Tibial artery (tissue), 4 donors: ENCODE measurements at regions not wholly inside any gene's neighbourhood (a gene's known extent, or its start where the extent isn't known, plus 50 kb on each side); places are given as distances from the start of the nearest gene placed in this dataset.

Experiments
- DNase-seq, 2 donors: peaks; one replicate each; pipeline ENCODE4 v3.0.0-alpha.2; 2019
- H3K27ac ChIP-seq, 2 donors: fragments of 200-600 bp; sonication (generic) in 1 of 2; 1 replicate in 1 of 2; 2 replicates in 1 of 2; pipeline ENCODE4 v1.5.1; 2018 to 2019; ENCODE audit warnings: mild to moderate bottlenecking in 1 of 2
- H3K27me3 ChIP-seq, 2 donors: fragments of 200-600 bp; sonication (generic) in 1 of 2; one replicate each; pipeline versions ENCODE4 v1.5.1 to v1.6.0; 2016 to 2019
- H3K36me3 ChIP-seq, 3 donors: fragments of 200-600 bp; sonication (generic) in 2 of 3; one replicate each; pipeline ENCODE4 v1.5.1; 2016 to 2019; ENCODE audit warnings: mild to moderate bottlenecking in 2 of 3
- H3K4me1 ChIP-seq, 4 donors: fragments of 200-600 bp; sonication (generic) in 2 of 4; 1 replicate in 3 of 4; 2 replicates in 1 of 4; pipeline ENCODE4 v1.5.1; 2016 to 2019
- H3K4me3 ChIP-seq, 2 donors: fragments of 200-600 bp; sonication (generic) in 1 of 2; 1 replicate in 1 of 2; 2 replicates in 1 of 2; pipeline ENCODE4 v1.5.1; 2018 to 2019; ENCODE audit warnings: mild to moderate bottlenecking in 2 of 2
- H3K9me3 ChIP-seq, 3 donors: fragments of 200-600 bp; sonication (generic) in 1 of 3; one replicate each; pipeline ENCODE4 v1.5.1; 2016 to 2019
- CTCF ChIP-seq, 2 experiments: fragments of 200-600 bp in 1 of 2; fragments of 450-650 bp in 1 of 2; IDR thresholded peaks; one replicate each; pipeline ENCODE4 v1.5.1; 2017 to 2019; ENCODE audit warnings: antibody characterized with exemption in 2 of 2, mild to moderate bottlenecking in 1 of 2, moderate library complexity in 1 of 2
- intact Hi-C: fragments of 100-400 bp; cut with DNase I; formaldehyde crosslinking; loops from one replicate; pipeline ENCODE4 v1.15.0; 2023; ENCODE audit warnings: low total_unique reads

GRCh38 chr12:107446476-107446875 is 239.1 kb upstream of the PWP1 start:
- Histone ChIP-seq H3K4me3 (no peak overlapping the region), H3K27me3 (no peaks in the 10 kb centered on the region), H3K4me1 (no peaks in the 10 kb centered on the region), H3K36me3 (no peaks in the 10 kb centered on the region), H3K9me3 (no peaks in the 10 kb centered on the region), H3K27ac (no peak overlapping the region)
- intact Hi-C loops: no loop called here
- no peak for DNase-seq
- no peak for TF ChIP-seq CTCF (IDR thresholded peaks at IDR 0.05)

GRCh38 chr12:107447336-107447735 is 238.3 kb upstream of the PWP1 start:
- no peaks in the 10 kb centered on the region for H3K4me1 ChIP-seq
- TF ChIP-seq CTCF (IDR thresholded peaks at IDR 0.05): no peak
- no peaks in the 10 kb centered on the region for H3K36me3 ChIP-seq
- no peaks in the 10 kb centered on the region for H3K9me3 ChIP-seq
- intact Hi-C loops: no loop called here
- H3K4me3 ChIP-seq: no peak overlapping the region
- H3K27me3 ChIP-seq: no peaks in the 10 kb centered on the region
- DNase-seq: no peak
- H3K27ac ChIP-seq: no peak overlapping the region

DNA sequence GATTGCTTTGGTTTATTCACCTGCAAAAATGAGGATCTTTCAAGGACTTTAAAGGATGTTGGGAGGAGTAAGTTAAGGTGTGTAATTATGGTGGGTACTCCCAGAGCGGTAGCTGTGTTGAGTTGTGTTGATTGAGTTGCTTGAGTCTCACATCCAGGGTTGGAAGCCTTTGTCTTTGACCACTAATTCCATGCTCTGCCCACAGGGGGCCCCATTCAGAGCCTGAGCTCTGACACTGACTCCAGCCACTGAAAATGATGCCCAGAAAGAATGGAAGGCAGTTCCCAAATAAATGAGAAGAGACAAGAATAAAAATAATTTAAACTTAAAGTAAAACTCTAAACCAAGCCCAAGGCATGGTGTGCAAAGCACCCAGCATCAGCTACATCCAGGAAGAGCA is 237.4 kb upstream of the PWP1 start:
- H3K36me3 ChIP-seq: no peaks in the 10 kb centered on the region
- no peak for TF ChIP-seq CTCF (IDR thresholded peaks at IDR 0.05)
- H3K4me1 ChIP-seq: no peaks in the 10 kb centered on the region
- no peak overlapping the region for H3K4me3 ChIP-seq
- intact Hi-C loops: no loop called here
- no peak overlapping the region for H3K27ac ChIP-seq
- DNase-seq: no peak
- H3K9me3 ChIP-seq: no peaks in the 10 kb centered on the region
- H3K27me3 ChIP-seq: no peaks in the 10 kb centered on the region

DNA sequence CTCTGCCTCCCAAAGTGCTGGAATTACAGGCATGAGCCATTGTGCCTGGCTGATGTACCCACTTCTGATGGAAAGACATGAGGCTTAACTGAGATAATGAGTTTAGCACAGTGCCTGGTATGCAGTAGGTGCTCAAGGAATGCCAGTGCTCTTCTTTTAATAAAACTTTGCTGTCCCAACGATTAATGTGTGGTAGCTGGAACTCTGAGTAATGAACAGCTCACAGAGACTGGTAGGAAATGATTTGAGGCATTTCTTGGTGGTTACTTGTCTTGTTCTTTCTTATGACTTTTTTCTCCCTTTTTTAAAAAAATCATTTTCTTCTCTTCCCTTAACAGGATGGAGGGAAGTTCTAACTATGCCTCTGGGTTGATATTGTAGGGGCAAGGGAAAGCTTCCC is 235.7 kb upstream of the PWP1 start:
- Histone ChIP-seq H3K4me1 (no peaks in the 10 kb centered on the region), H3K36me3 (no peaks in the 10 kb centered on the region), H3K4me3 (no peak overlapping the region), H3K9me3 (no peaks in the 10 kb centered on the region), H3K27ac (no peak overlapping the region), H3K27me3 (no peaks in the 10 kb centered on the region)
- DNase-seq: no peak
- TF ChIP-seq CTCF (IDR thresholded peaks at IDR 0.05): no peak
- intact Hi-C loops: no loop called here

DNA sequence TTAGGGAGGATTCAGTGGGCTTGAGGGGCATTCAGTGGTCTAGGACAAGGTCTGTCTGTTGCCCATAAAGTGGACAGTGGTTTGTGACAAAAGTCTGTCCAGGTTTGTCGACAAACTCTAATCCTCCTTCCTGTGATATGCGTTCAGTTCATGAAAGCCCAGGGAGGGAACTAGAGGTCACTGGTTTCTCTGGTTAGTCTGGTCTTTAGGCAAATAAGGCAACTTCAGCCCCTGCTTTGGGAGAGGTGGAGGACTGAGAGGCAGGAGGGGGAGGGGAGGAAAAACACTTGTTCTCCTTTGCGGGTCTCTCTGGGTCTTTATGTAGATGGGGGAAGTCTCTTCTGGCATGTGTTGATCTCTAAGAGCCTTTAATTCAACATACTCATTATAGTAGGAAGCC is 235.1 kb upstream of the PWP1 start:
- Histone ChIP-seq H3K27ac (no peak overlapping the region), H3K27me3 (no peaks in the 10 kb centered on the region), H3K36me3 (no peaks in the 10 kb centered on the region), H3K4me3 (no peak overlapping the region), H3K9me3 (no peaks in the 10 kb centered on the region), H3K4me1 (no peaks in the 10 kb centered on the region)
- DNase-seq: no peak
- no peak for TF ChIP-seq CTCF (IDR thresholded peaks at IDR 0.05)
- intact Hi-C loops: no loop called here

GRCh38 chr12:107451246-107451645 is 234.4 kb upstream of the PWP1 start:
- Histone ChIP-seq H3K27ac (no peak overlapping the region), H3K4me3 (no peak overlapping the region), H3K4me1 (no peaks in the 10 kb centered on the region), H3K36me3 (no peaks in the 10 kb centered on the region), H3K27me3 (no peaks in the 10 kb centered on the region), H3K9me3 (no peaks in the 10 kb centered on the region)
- intact Hi-C loops: no loop called here
- DNase-seq: no peak
- TF ChIP-seq CTCF (IDR thresholded peaks at IDR 0.05): no peak
